HCT116 (cell line): ENCODE measurements at regions not wholly inside any gene's neighbourhood (a gene's known extent, or its start where the extent isn't known, plus 50 kb on each side); places are given as distances from the start of the nearest gene placed in this dataset.
"Not testable (repeated sequence)": the region's sequence is repeated elsewhere in the genome, so short reads cannot be mapped to it uniquely, and the experiment has no call there.

Source experiments
- ATAC-seq: fragments of 200-7000 bp; cut with Tn5 transposase; 2 replicates; pipeline ENCODE4 v1.9.1; 2020; ENCODE audit warnings: mild to moderate bottlenecking, moderate library complexity
- BruUV-seq: library from RNA; stranded (reverse); fragments of 400-500 nt; replicated peaks from 2 replicates; lab custom pipeline; 2021; lab: Mats Ljungman, UMichigan
- CTCF ChIA-PET: fragments of 300-600 bp; sonication (Branson Sonifier 250); formaldehyde crosslinking; loops from one replicate; lab custom pipeline; 2021; ENCODE audit warnings: antibody characterized with exemption; lab: Charles Lee
- POLR2A ChIA-PET: fragments of 300-600, 350-600 bp; sonication (Branson Sonifier 250); formaldehyde crosslinking; loops from one replicate; lab custom pipeline; 2021; ENCODE audit warnings: antibody characterized with exemption; lab: Charles Lee
- RAD21 ChIA-PET, 2 experiments: fragments of 300-600 bp; sonication (Branson Sonifier 250); formaldehyde crosslinking; loops; one replicate each; lab custom pipeline; 2023; ENCODE audit warnings: low total read pairs in 2 of 2; ENCODE audit not compliant: uncharacterized antibody in 2 of 2, unreplicated experiment in 2 of 2, low non-redundant PET in 1 of 2; lab: Charles Lee
- DNase-seq: peaks from one replicate; pipeline ENCODE4 v3.0.0-alpha.2; 2010; ENCODE audit warnings: low read depth, low spot score
- H2AFZ ChIP-seq: fragments of 200-600 bp; shearing (Covaris generic), sonication (generic); 2 replicates; pipeline ENCODE4 v1.6.1; 2017; ENCODE audit warnings: low read depth, mixed run types, mixed read lengths, antibody characterized with exemption, low read length; ENCODE audit not compliant: poor library complexity, severe bottlenecking
- H3K27ac ChIP-seq: 2 replicates; pipeline ENCODE4 v1.5.1; 2012; ENCODE audit warnings: low read depth, low read length
- H3K27me3 ChIP-seq: fragments of 200-600 bp; sonication (generic); 2 replicates; pipeline ENCODE4 v1.6.1; 2016; ENCODE audit warnings: mixed run types, low read length, mixed read lengths; ENCODE audit not compliant: insufficient read depth
- H3K36me3 ChIP-seq, 2 experiments: fragments of 200-500 bp in 1 of 2; fragments of 200-600 bp in 1 of 2; sonication (Bioruptor generic) in 1 of 2; sonication (generic) in 1 of 2; 2 replicates each; pipeline versions ENCODE4 v1.5.1 to v1.6.1; 2014 to 2016; ENCODE audit warnings: low read length in 2 of 2, inconsistent platforms in 1 of 2, mixed read lengths in 1 of 2, mixed run types in 1 of 2; ENCODE audit not compliant: insufficient read depth in 2 of 2, control insufficient read depth in 1 of 2
- H3K4me1 ChIP-seq, 2 experiments: fragments of 200-600 bp in 1 of 2; sonication (generic) in 1 of 2; 2 replicates each; pipeline versions ENCODE4 v1.5.1 to v1.6.1; 2012 to 2017; ENCODE audit warnings: low read length in 2 of 2, inconsistent platforms in 1 of 2, mild to moderate bottlenecking in 1 of 2, mixed read lengths in 1 of 2, mixed run types in 1 of 2, moderate library complexity in 1 of 2; ENCODE audit not compliant: insufficient read depth in 2 of 2, control insufficient read depth in 1 of 2
- H3K4me2 ChIP-seq: fragments of 200-600 bp; sonication (generic); 2 replicates; pipeline ENCODE4 v1.6.1; 2017; ENCODE audit warnings: mixed run types, low read length, mixed read lengths
- H3K4me3 ChIP-seq, 2 experiments: fragments of 200-600 bp in 1 of 2; sonication (generic) in 1 of 2; replicated peaks in 1 of 2; 2 replicates each; pipeline ENCODE4 v1.5.1; 2011 to 2016; ENCODE audit warnings: low read length in 2 of 2, control low read depth in 1 of 2, low read depth in 1 of 2, mild to moderate bottlenecking in 1 of 2, mixed read lengths in 1 of 2, mixed run types in 1 of 2
- H3K79me2 ChIP-seq: fragments of 200-600 bp; sonication (generic); 2 replicates; pipeline ENCODE4 v1.6.1; 2017; ENCODE audit warnings: mild to moderate bottlenecking, mixed run types, low read length, moderate library complexity, mixed read lengths; ENCODE audit not compliant: insufficient read depth
- H3K9ac ChIP-seq: fragments of 200-600 bp; sonication (generic); 2 replicates; pipeline ENCODE4 v1.6.1; 2016; ENCODE audit warnings: low read length, mixed read lengths
- H3K9me2 ChIP-seq: fragments of 200-600 bp; sonication (generic), shearing (Covaris generic); 2 replicates; pipeline ENCODE4 v1.6.1; 2017; ENCODE audit warnings: mixed run types, mild to moderate bottlenecking, moderate library complexity; ENCODE audit not compliant: insufficient read depth
- H3K9me3 ChIP-seq, 2 experiments: fragments of 200-500 bp in 1 of 2; fragments of 200-600 bp in 1 of 2; sonication (Bioruptor generic) in 1 of 2; sonication (generic) in 1 of 2; 2 replicates each; pipeline ENCODE4 v1.6.1; 2014 to 2017; ENCODE audit warnings: low read length in 2 of 2, mixed read lengths in 2 of 2, inconsistent platforms in 1 of 2, low read depth in 1 of 2, mild to moderate bottlenecking in 1 of 2, mixed run types in 1 of 2, moderate library complexity in 1 of 2; ENCODE audit not compliant: control insufficient read depth in 1 of 2, insufficient read depth in 1 of 2
- H4K20me1 ChIP-seq: fragments of 200-600 bp; sonication (generic), shearing (Covaris generic); 2 replicates; pipeline ENCODE4 v1.6.1; 2017; ENCODE audit warnings: mixed run types, mild to moderate bottlenecking, moderate library complexity; ENCODE audit not compliant: insufficient read depth
- ATF3 ChIP-seq: IDR thresholded peaks from 2 replicates; pipeline ENCODE4 v1.6.1; 2012
- CBX3 ChIP-seq: IDR thresholded peaks from 2 replicates; pipeline ENCODE4 v1.6.1; 2012; ENCODE audit warnings: low read depth
- CEBPB ChIP-seq: IDR thresholded peaks from 2 replicates; pipeline ENCODE4 v1.6.1; 2012; ENCODE audit warnings: low read depth
- ELF1 ChIP-seq: IDR thresholded peaks from 2 replicates; pipeline ENCODE4 v1.6.1; 2012; ENCODE audit warnings: low read depth, borderline replicate concordance
- EZH2 ChIP-seq: fragments of 200-600 bp; sonication (generic); IDR thresholded peaks from 2 replicates; pipeline ENCODE4 v1.6.1; 2017; ENCODE audit warnings: antibody characterized with exemption, mixed run types
- EZH2phosphoT487 ChIP-seq: fragments of 200-600 bp; IDR thresholded peaks from 2 replicates; pipeline ENCODE4 v1.6.1; 2018; ENCODE audit warnings: antibody characterized with exemption, borderline replicate concordance
- FOSL1 ChIP-seq: IDR thresholded peaks from 2 replicates; pipeline ENCODE4 v1.6.1; 2012; ENCODE audit warnings: low read depth
- JUND ChIP-seq: IDR thresholded peaks from 2 replicates; pipeline ENCODE4 v1.6.1; 2012
- POLR2A ChIP-seq: IDR thresholded peaks from 2 replicates; pipeline ENCODE4 v1.7.0; 2011; ENCODE audit warnings: borderline replicate concordance; ENCODE audit not compliant: insufficient read depth, insufficient read length; ENCODE audit errors: extremely low read depth
- POLR2AphosphoS5 ChIP-seq: IDR thresholded peaks from 2 replicates; pipeline ENCODE4 v1.6.1; 2011; ENCODE audit warnings: mild to moderate bottlenecking, low read depth, low read length, moderate library complexity
- RAD21 ChIP-seq: IDR thresholded peaks from 2 replicates; pipeline ENCODE4 v1.6.1; 2012; ENCODE audit warnings: low read depth, mild to moderate bottlenecking
- SIN3A ChIP-seq: IDR thresholded peaks from 2 replicates; pipeline ENCODE4 v1.6.1; 2012; ENCODE audit warnings: low read depth
- SP1 ChIP-seq: IDR thresholded peaks from 2 replicates; pipeline ENCODE4 v1.6.1; 2012; ENCODE audit warnings: low read depth
- TCF7L2 ChIP-seq: IDR thresholded peaks from 2 replicates; pipeline ENCODE4 v1.7.0; 2011; ENCODE audit warnings: borderline replicate concordance, inconsistent platforms; ENCODE audit not compliant: insufficient read depth, insufficient read length; ENCODE audit errors: extremely low read depth
- YY1 ChIP-seq: IDR thresholded peaks from 2 replicates; pipeline ENCODE4 v1.6.1; 2011; ENCODE audit warnings: low read length, low read depth, moderate library complexity, mild to moderate bottlenecking; ENCODE audit not compliant: insufficient replicate concordance; ENCODE audit errors: extremely low read depth
- ZFX ChIP-seq: fragments of 450-650 bp; IDR thresholded peaks from 2 replicates; pipeline ENCODE4 v1.6.1; 2017
- intact Hi-C: fragments of 100-400 bp; cut with micrococcal nuclease; formaldehyde crosslinking; loops from 2 replicates; pipeline ENCODE4 v1.10.0; 2022
- TF ChIP-seq, protein P1 (sequence below), 3 experiments: fragments of 200-600 bp in 1 of 3; sonication (generic) in 1 of 3; IDR thresholded peaks in 2 of 3; conservative IDR thresholded peaks in 1 of 3; 2 replicates each; pipeline ENCODE4 v1.5.1; 2012 to 2017; ENCODE audit warnings: low read depth in 2 of 3, low read length in 2 of 3, antibody characterized with exemption in 1 of 3, borderline replicate concordance in 1 of 3, control low read depth in 1 of 3, mild to moderate bottlenecking in 1 of 3, mixed read lengths in 1 of 3, mixed run types in 1 of 3, moderate library complexity in 1 of 3; ENCODE audit not compliant: insufficient read depth in 1 of 3
- TF ChIP-seq, protein P2 (sequence below): IDR thresholded peaks from 2 replicates; pipeline ENCODE4 v1.6.1; 2011; ENCODE audit warnings: mild to moderate bottlenecking, low read length, moderate library complexity; ENCODE audit not compliant: insufficient replicate concordance; ENCODE audit errors: extremely low read depth

DNA sequence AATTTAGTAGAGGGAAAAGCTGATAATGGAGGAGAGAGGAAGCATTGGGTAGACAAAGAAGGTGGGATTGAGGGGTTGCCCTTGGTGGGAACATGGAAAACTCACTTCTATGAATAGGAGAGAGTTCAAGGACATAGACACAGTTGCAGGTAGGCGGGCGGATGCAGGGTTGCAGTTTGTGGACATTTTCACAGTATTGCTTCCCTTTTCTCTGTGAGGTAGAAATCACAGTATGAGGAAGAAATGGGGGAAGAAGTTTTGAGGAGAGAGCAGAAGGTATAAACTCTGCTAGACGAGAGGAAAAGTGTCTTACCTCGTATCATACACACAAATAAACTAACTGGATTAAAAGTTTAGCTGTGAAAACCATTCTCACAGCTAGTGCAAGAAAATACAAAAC, 200.7 kb upstream of the ECI2 start:
- H3K79me2 ChIP-seq, result no peaks in the 10 kb centered on the region
- intact Hi-C loops, result no loop called here
- no peaks in the 10 kb centered on the region for H4K20me1 ChIP-seq
- H3K9me2 ChIP-seq, result no peaks in the 10 kb centered on the region; the same call in 1 of the 2 replicates
- no peak overlapping the region for H3K4me3 ChIP-seq
- POLR2A ChIA-PET, result no interaction called here
- TF ChIP-seq EZH2 (no peak), CBX3 (no peak), EZH2phosphoT487 (no peak), FOSL1 (no peak), SP1 (no peak), CEBPB (no peak), YY1 (no peak), TCF7L2 (no peak), POLR2AphosphoS5 (no peak), SIN3A (no peak), JUND (no peak), POLR2A (no peak), ELF1 (no peak), ZFX (no peak), RAD21 (no peak), ATF3 (no peak)
- TF ChIP-seq, protein P1, sequence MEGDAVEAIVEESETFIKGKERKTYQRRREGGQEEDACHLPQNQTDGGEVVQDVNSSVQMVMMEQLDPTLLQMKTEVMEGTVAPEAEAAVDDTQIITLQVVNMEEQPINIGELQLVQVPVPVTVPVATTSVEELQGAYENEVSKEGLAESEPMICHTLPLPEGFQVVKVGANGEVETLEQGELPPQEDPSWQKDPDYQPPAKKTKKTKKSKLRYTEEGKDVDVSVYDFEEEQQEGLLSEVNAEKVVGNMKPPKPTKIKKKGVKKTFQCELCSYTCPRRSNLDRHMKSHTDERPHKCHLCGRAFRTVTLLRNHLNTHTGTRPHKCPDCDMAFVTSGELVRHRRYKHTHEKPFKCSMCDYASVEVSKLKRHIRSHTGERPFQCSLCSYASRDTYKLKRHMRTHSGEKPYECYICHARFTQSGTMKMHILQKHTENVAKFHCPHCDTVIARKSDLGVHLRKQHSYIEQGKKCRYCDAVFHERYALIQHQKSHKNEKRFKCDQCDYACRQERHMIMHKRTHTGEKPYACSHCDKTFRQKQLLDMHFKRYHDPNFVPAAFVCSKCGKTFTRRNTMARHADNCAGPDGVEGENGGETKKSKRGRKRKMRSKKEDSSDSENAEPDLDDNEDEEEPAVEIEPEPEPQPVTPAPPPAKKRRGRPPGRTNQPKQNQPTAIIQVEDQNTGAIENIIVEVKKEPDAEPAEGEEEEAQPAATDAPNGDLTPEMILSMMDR (IDR thresholded peaks at IDR 0.05 in 2 of 3, conservative IDR thresholded peaks at IDR 0.05 in 1 of 3; ENCODE audit: borderline replicate concordance in 1 of 3, insufficient read depth in 1 of 3, low read depth in 2 of 3, low read length in 2 of 3), result no peak
- TF ChIP-seq, protein P2, sequence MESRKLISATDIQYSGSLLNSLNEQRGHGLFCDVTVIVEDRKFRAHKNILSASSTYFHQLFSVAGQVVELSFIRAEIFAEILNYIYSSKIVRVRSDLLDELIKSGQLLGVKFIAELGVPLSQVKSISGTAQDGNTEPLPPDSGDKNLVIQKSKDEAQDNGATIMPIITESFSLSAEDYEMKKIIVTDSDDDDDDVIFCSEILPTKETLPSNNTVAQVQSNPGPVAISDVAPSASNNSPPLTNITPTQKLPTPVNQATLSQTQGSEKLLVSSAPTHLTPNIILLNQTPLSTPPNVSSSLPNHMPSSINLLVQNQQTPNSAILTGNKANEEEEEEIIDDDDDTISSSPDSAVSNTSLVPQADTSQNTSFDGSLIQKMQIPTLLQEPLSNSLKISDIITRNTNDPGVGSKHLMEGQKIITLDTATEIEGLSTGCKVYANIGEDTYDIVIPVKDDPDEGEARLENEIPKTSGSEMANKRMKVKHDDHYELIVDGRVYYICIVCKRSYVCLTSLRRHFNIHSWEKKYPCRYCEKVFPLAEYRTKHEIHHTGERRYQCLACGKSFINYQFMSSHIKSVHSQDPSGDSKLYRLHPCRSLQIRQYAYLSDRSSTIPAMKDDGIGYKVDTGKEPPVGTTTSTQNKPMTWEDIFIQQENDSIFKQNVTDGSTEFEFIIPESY, result no peak
- no peak overlapping the region for H3K4me2 ChIP-seq
- BruUV-seq, result no TSS peak
- CTCF ChIA-PET, result no interaction called here
- no peaks in the 10 kb centered on the region for H3K9me3 ChIP-seq
- no peaks in the 10 kb centered on the region for H3K36me3 ChIP-seq
- DNase-seq, result no peak
- no peak for ATAC-seq
- no peaks in the 10 kb centered on the region for H3K4me1 ChIP-seq
- RAD21 ChIA-PET, result no interaction called here
- H2AFZ ChIP-seq, result no peak overlapping the region
- H3K9ac ChIP-seq, result no peak overlapping the region
- no peaks in the 10 kb centered on the region for H3K27me3 ChIP-seq
- no peak overlapping the region for H3K27ac ChIP-seq

- H4K20me1 ChIP-seq, RAD21 ChIA-PET, H3K4me1 ChIP-seq, DNase-seq, intact Hi-C loops, POLR2A ChIA-PET, H3K27ac ChIP-seq, H3K9ac ChIP-seq, H3K79me2 ChIP-seq, H3K27me3 ChIP-seq, H3K9me3 ChIP-seq, H2AFZ ChIP-seq, H3K36me3 ChIP-seq, H3K9me2 ChIP-seq, ATAC-seq, CTCF ChIA-PET, BruUV-seq: not testable (repeated sequence)
- peak overlapping the region; percentile 54 for H3K4me2 ChIP-seq
- peak overlapping the region; percentile 6 to 21; a peak in 2 of 4 replicates for H3K4me3 ChIP-seq
These were observed 198.9 kb upstream of the ECI2 start for GRCh38 chr6:4334158-4334740.
